Central memory CD8-positive, alpha-beta T cell (primary cell): ENCODE measurements at regions not wholly inside any gene's neighbourhood (a gene's known extent, or its start where the extent isn't known, plus 50 kb on each side); places are given as distances from the start of the nearest gene placed in this dataset.

Source experiments
- ATAC-seq: fragments of 150-1000 bp; cut with Tn5 transposase; replicated peaks from 2 replicates; pipeline ENCODE4 v1.10.0; 2022; ENCODE audit warnings: mild to moderate bottlenecking, moderate FRiP score, moderate number of reproducible peaks; ENCODE audit not compliant: poor library complexity, severe bottlenecking; ENCODE audit errors: extremely low read depth
- DNase-seq, 2 donors: peaks; one replicate each; pipeline ENCODE4 v3.0.0; 2021; ENCODE audit warnings: low spot score in 2 of 2
- H3K27ac Mint-ChIP-seq: one replicate; pipeline ENCODE4 v1.8.0; 2022; ENCODE audit warnings: low read depth, mild to moderate bottlenecking, moderate library complexity, mixed read lengths
- H3K27me3 Mint-ChIP-seq: one replicate; pipeline ENCODE4 v1.8.0; 2022; ENCODE audit warnings: mixed read lengths
- H3K36me3 Mint-ChIP-seq: one replicate; pipeline ENCODE4 v1.8.0; 2022; ENCODE audit warnings: mild to moderate bottlenecking, moderate library complexity, mixed read lengths; ENCODE audit not compliant: insufficient read depth
- H3K4me1 Mint-ChIP-seq: one replicate; pipeline ENCODE4 v1.8.0; 2022; ENCODE audit warnings: mixed read lengths
- H3K4me3 Mint-ChIP-seq: one replicate; pipeline ENCODE4 v1.8.0; 2022; ENCODE audit warnings: mild to moderate bottlenecking, moderate library complexity, mixed read lengths
- H3K9me3 Mint-ChIP-seq: one replicate; pipeline ENCODE4 v1.8.0; 2022; ENCODE audit warnings: mixed read lengths

- DNase-seq = no peak
- H3K4me3 Mint-ChIP-seq = no peak overlapping the region
- no peak for ATAC-seq
- no peaks in the 10 kb centered on the region for H3K4me1 Mint-ChIP-seq
- H3K9me3 Mint-ChIP-seq = peaks cover 26% of the 10 kb centered on the region
- H3K27me3 Mint-ChIP-seq = no peaks in the 10 kb centered on the region
- H3K27ac Mint-ChIP-seq = no peak overlapping the region
- H3K36me3 Mint-ChIP-seq = no peaks in the 10 kb centered on the region
Measured at GRCh38 chr11:79794484-79795393, 353.9 kb upstream of the TENM4 start.

- Mint-ChIP-seq H3K27ac (no peak overlapping the region), H3K4me1 (no peaks in the 10 kb centered on the region), H3K4me3 (no peak overlapping the region), H3K27me3 (no peaks in the 10 kb centered on the region), H3K9me3 (peaks cover 26% of the 10 kb centered on the region), H3K36me3 (no peaks in the 10 kb centered on the region)
- no peak for ATAC-seq
- no peak for DNase-seq
Measured at GRCh38 chr11:79794057-79794456, 353.2 kb upstream of the TENM4 start.

GRCh38 chr11:79786961-79787360, 346.1 kb upstream of the TENM4 start:
- no peaks in the 10 kb centered on the region for H3K4me1 Mint-ChIP-seq
- no peaks in the 10 kb centered on the region for H3K27me3 Mint-ChIP-seq
- peaks cover 29% of the 10 kb centered on the region for H3K9me3 Mint-ChIP-seq
- H3K36me3 Mint-ChIP-seq = no peaks in the 10 kb centered on the region
- no peak overlapping the region for H3K27ac Mint-ChIP-seq
- no peak for ATAC-seq
- DNase-seq = no peak
- H3K4me3 Mint-ChIP-seq = no peak overlapping the region

- Mint-ChIP-seq H3K36me3 (no peaks in the 10 kb centered on the region), H3K9me3 (peaks cover 30% of the 10 kb centered on the region)
Measured at GRCh38 chr11:79783833-79784232, 343.0 kb upstream of the TENM4 start.

GRCh38 chr11:79768343-79768742, 327.5 kb upstream of the TENM4 start:
- ATAC-seq (no peak), DNase-seq (no peak)
- no peaks in the 10 kb centered on the region for H3K36me3 Mint-ChIP-seq
- H3K4me3 Mint-ChIP-seq = no peak overlapping the region
- no peak overlapping the region for H3K27ac Mint-ChIP-seq
- no peaks in the 10 kb centered on the region for H3K4me1 Mint-ChIP-seq
- H3K27me3 Mint-ChIP-seq = no peaks in the 10 kb centered on the region
- peaks cover 38% of the 10 kb centered on the region for H3K9me3 Mint-ChIP-seq

More at GRCh38 chr11:79783833-79784232, 343.0 kb upstream of the TENM4 start:
- DNase-seq (no peak), ATAC-seq (no peak)
- Mint-ChIP-seq H3K27ac (no peak overlapping the region), H3K4me1 (no peaks in the 10 kb centered on the region), H3K4me3 (no peak overlapping the region), H3K27me3 (no peaks in the 10 kb centered on the region)

GRCh38 chr11:79762279-79762921, 321.6 kb upstream of the TENM4 start:
- H3K4me1 Mint-ChIP-seq = no peaks in the 10 kb centered on the region
- H3K27me3 Mint-ChIP-seq = no peaks in the 10 kb centered on the region
- no peak for DNase-seq
- H3K9me3 Mint-ChIP-seq = peaks cover 28% of the 10 kb centered on the region
- no peak overlapping the region for H3K27ac Mint-ChIP-seq
- H3K36me3 Mint-ChIP-seq = peaks cover 1% of the 10 kb centered on the region
- no peak overlapping the region for H3K4me3 Mint-ChIP-seq
- ATAC-seq = no peak

- H3K36me3 Mint-ChIP-seq = peaks cover 1% of the 10 kb centered on the region
- no peaks in the 10 kb centered on the region for H3K4me1 Mint-ChIP-seq
- H3K27me3 Mint-ChIP-seq = no peaks in the 10 kb centered on the region
- ATAC-seq = no peak
- DNase-seq = no peak
- no peak overlapping the region for H3K4me3 Mint-ChIP-seq
- H3K9me3 Mint-ChIP-seq = peaks cover 10% of the 10 kb centered on the region
- no peak overlapping the region for H3K27ac Mint-ChIP-seq
Measured at GRCh38 chr11:79758325-79758724, 317.5 kb upstream of the TENM4 start.

GRCh38 chr11:79747406-79747805, 306.6 kb upstream of the TENM4 start:
- DNase-seq (no peak), ATAC-seq (no peak)
- H3K4me1 Mint-ChIP-seq = no peaks in the 10 kb centered on the region

GRCh38 chr11:79744941-79745340, 304.1 kb upstream of the TENM4 start:
- DNase-seq (no peak), ATAC-seq (no peak)
- H3K4me1 Mint-ChIP-seq = no peaks in the 10 kb centered on the region
- no peaks in the 10 kb centered on the region for H3K36me3 Mint-ChIP-seq
- no peak overlapping the region for H3K4me3 Mint-ChIP-seq
- H3K27me3 Mint-ChIP-seq = no peaks in the 10 kb centered on the region
- peaks cover 36% of the 10 kb centered on the region for H3K9me3 Mint-ChIP-seq
- H3K27ac Mint-ChIP-seq = no peak overlapping the region

More at GRCh38 chr11:79747406-79747805, 306.6 kb upstream of the TENM4 start:
- H3K36me3 Mint-ChIP-seq = no peaks in the 10 kb centered on the region
- no peak overlapping the region for H3K4me3 Mint-ChIP-seq
- no peaks in the 10 kb centered on the region for H3K27me3 Mint-ChIP-seq
- H3K27ac Mint-ChIP-seq = no peak overlapping the region
- peaks cover 31% of the 10 kb centered on the region for H3K9me3 Mint-ChIP-seq

GRCh38 chr11:79742176-79742575, 301.3 kb upstream of the TENM4 start:
- no peak for ATAC-seq
- Mint-ChIP-seq H3K4me1 (no peaks in the 10 kb centered on the region), H3K27me3 (no peaks in the 10 kb centered on the region), H3K27ac (no peak overlapping the region), H3K36me3 (no peaks in the 10 kb centered on the region), H3K4me3 (no peak overlapping the region), H3K9me3 (peaks cover 15% of the 10 kb centered on the region)
- DNase-seq = no peak

GRCh38 chr11:79739591-79739990, 298.8 kb upstream of the TENM4 start:
- DNase-seq = no peak

GRCh38 chr11:79727221-79727620, 286.4 kb upstream of the TENM4 start:
- H3K4me1 Mint-ChIP-seq = no peaks in the 10 kb centered on the region
- H3K4me3 Mint-ChIP-seq = no peak overlapping the region
- H3K9me3 Mint-ChIP-seq = peaks cover 20% of the 10 kb centered on the region
- no peak overlapping the region for H3K27ac Mint-ChIP-seq
- ATAC-seq = no peak
- no peaks in the 10 kb centered on the region for H3K27me3 Mint-ChIP-seq
- no peak for DNase-seq
- no peaks in the 10 kb centered on the region for H3K36me3 Mint-ChIP-seq

More at GRCh38 chr11:79739591-79739990, 298.8 kb upstream of the TENM4 start:
- Mint-ChIP-seq H3K27ac (no peak overlapping the region), H3K36me3 (no peaks in the 10 kb centered on the region), H3K4me3 (no peak overlapping the region), H3K4me1 (no peaks in the 10 kb centered on the region), H3K9me3 (peaks cover 10% of the 10 kb centered on the region), H3K27me3 (no peaks in the 10 kb centered on the region)
- ATAC-seq = no peak

- Mint-ChIP-seq H3K4me1 (no peaks in the 10 kb centered on the region), H3K27me3 (no peaks in the 10 kb centered on the region), H3K27ac (no peak overlapping the region), H3K4me3 (no peak overlapping the region), H3K36me3 (no peaks in the 10 kb centered on the region), H3K9me3 (peaks cover 7% of the 10 kb centered on the region)
- no peak for DNase-seq
- no peak for ATAC-seq
Measured at GRCh38 chr11:79720115-79720514, 279.3 kb upstream of the TENM4 start.
